ENCODE measurements at regions not wholly inside any gene's neighbourhood (a gene's known extent, or its start where the extent isn't known, plus 50 kb on each side); places are given as distances from the start of the nearest gene placed in this dataset.

- TF ChIP-seq CTCF (IDR thresholded peaks at IDR 0.05; ENCODE audit: low read depth, low read length, poor library complexity, severe bottlenecking), result no peak
- no peak for TF ChIP-seq EZH2phosphoT487 (IDR thresholded peaks at IDR 0.05; ENCODE audit: borderline replicate concordance, low read length)
These were observed 88.9 kb upstream of the TRPM3 start for GRCh38 chr9:71210326-71210725.
